ENCODE measurements at regions not wholly inside any gene's neighbourhood (a gene's known extent, or its start where the extent isn't known, plus 50 kb on each side); places are given as distances from the start of the nearest gene placed in this dataset.

DNA sequence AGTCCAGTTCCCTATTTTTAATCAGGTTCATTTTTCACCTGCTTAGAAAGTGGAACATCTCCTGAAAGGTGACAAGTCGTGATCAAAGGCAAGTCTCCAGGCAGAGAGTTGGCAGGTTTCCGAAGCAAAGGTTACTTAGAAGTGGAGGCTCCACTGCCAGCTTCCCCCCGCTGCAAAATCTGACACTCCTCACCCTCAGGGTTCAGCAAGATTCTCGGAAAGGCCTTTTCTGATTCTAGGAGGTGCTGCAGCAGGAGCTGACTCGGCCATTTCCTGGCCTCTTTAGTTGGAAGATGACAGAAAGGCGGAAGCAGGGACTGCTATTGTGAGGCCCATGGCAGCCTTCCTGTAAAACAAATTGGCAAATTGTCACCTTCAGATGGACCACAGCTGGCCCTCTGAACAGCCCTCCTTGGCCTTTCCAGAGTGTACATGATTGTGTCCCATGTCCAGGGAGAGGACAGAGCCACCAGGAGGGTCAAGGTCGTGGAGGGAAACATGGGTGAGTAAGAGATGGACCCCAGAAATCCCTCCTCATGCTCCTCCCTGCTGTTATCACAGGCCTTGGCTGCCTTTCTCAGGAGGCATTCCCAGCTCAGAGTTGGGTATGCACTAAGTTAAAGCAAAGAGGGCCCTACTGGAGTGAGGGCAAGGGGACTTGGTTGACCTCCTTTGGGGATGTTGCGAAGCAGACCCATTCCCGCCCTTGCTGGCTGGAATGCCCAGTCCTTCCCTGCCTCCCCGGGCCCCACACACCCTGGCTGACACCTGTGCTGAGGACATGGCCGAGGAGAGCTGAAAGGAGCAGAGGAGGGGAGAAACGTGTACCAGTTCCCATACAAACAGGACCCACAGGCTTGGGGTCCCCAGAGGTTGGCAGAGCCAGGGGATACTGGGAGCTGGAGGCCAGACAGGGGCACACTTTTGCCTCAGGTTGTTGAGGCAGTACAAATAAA, 115.5 kb upstream of the IRF2BP2 start (continued):
- TF ChIP-seq, protein P1, sequence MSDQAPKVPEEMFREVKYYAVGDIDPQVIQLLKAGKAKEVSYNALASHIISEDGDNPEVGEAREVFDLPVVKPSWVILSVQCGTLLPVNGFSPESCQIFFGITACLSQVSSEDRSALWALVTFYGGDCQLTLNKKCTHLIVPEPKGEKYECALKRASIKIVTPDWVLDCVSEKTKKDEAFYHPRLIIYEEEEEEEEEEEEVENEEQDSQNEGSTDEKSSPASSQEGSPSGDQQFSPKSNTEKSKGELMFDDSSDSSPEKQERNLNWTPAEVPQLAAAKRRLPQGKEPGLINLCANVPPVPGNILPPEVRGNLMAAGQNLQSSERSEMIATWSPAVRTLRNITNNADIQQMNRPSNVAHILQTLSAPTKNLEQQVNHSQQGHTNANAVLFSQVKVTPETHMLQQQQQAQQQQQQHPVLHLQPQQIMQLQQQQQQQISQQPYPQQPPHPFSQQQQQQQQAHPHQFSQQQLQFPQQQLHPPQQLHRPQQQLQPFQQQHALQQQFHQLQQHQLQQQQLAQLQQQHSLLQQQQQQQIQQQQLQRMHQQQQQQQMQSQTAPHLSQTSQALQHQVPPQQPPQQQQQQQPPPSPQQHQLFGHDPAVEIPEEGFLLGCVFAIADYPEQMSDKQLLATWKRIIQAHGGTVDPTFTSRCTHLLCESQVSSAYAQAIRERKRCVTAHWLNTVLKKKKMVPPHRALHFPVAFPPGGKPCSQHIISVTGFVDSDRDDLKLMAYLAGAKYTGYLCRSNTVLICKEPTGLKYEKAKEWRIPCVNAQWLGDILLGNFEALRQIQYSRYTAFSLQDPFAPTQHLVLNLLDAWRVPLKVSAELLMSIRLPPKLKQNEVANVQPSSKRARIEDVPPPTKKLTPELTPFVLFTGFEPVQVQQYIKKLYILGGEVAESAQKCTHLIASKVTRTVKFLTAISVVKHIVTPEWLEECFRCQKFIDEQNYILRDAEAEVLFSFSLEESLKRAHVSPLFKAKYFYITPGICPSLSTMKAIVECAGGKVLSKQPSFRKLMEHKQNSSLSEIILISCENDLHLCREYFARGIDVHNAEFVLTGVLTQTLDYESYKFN (CRISPR knock-in tag; conservative IDR thresholded peaks at IDR 0.05), result 0 out of 2 replicates have a peak, but pooled peaks have one; percentile 17
- TF ChIP-seq, protein P2, sequence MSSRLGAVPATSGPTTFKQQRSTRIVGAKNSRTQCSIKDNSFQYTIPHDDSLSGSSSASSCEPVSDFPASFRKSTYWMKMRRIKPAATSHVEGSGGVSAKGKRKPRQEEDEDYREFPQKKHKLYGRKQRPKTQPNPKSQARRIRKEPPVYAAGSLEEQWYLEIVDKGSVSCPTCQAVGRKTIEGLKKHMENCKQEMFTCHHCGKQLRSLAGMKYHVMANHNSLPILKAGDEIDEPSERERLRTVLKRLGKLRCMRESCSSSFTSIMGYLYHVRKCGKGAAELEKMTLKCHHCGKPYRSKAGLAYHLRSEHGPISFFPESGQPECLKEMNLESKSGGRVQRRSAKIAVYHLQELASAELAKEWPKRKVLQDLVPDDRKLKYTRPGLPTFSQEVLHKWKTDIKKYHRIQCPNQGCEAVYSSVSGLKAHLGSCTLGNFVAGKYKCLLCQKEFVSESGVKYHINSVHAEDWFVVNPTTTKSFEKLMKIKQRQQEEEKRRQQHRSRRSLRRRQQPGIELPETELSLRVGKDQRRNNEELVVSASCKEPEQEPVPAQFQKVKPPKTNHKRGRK (CRISPR knock-in tag; IDR thresholded peaks at IDR 0.05), result no peak
- peak; percentile 62 for TF ChIP-seq ZNF263 (CRISPR knock-in tag; IDR thresholded peaks at IDR 0.05)
- TF ChIP-seq ISL2 (CRISPR knock-in tag; IDR thresholded peaks at IDR 0.05), result peak; percentile 30; the same call in 1 of the 2 replicates
- TF ChIP-seq ZNF546 (CRISPR knock-in tag; conservative IDR thresholded peaks at IDR 0.05), result 0 out of 2 replicates have a peak, but pooled peaks have one; percentile 19
- no peak for TF ChIP-seq TAF1 (CRISPR knock-in tag; IDR thresholded peaks at IDR 0.05)
- TF ChIP-seq, protein P3, sequence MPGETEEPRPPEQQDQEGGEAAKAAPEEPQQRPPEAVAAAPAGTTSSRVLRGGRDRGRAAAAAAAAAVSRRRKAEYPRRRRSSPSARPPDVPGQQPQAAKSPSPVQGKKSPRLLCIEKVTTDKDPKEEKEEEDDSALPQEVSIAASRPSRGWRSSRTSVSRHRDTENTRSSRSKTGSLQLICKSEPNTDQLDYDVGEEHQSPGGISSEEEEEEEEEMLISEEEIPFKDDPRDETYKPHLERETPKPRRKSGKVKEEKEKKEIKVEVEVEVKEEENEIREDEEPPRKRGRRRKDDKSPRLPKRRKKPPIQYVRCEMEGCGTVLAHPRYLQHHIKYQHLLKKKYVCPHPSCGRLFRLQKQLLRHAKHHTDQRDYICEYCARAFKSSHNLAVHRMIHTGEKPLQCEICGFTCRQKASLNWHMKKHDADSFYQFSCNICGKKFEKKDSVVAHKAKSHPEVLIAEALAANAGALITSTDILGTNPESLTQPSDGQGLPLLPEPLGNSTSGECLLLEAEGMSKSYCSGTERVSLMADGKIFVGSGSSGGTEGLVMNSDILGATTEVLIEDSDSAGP (CRISPR knock-in tag; IDR thresholded peaks at IDR 0.05; ENCODE audit: borderline replicate concordance), result no peak
- no peak for TF ChIP-seq IKZF4 (CRISPR knock-in tag; IDR thresholded peaks at IDR 0.05; ENCODE audit: borderline replicate concordance, low read depth, not compliant biosample characterization)
- TF ChIP-seq RAD21 (CRISPR knock-in tag; IDR thresholded peaks at IDR 0.05), result no peak
- no peak for TF ChIP-seq ZNF205 (CRISPR knock-in tag; IDR thresholded peaks at IDR 0.05)
- TF ChIP-seq NCOA1 (CRISPR knock-in tag; IDR thresholded peaks at IDR 0.05), result 0 out of 2 replicates have a peak, but pooled peaks have one; percentile 31
- TF ChIP-seq, protein P4, sequence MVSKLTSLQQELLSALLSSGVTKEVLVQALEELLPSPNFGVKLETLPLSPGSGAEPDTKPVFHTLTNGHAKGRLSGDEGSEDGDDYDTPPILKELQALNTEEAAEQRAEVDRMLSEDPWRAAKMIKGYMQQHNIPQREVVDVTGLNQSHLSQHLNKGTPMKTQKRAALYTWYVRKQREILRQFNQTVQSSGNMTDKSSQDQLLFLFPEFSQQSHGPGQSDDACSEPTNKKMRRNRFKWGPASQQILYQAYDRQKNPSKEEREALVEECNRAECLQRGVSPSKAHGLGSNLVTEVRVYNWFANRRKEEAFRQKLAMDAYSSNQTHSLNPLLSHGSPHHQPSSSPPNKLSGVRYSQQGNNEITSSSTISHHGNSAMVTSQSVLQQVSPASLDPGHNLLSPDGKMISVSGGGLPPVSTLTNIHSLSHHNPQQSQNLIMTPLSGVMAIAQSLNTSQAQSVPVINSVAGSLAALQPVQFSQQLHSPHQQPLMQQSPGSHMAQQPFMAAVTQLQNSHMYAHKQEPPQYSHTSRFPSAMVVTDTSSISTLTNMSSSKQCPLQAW (CRISPR knock-in tag; IDR thresholded peaks at IDR 0.05), result no peak
- 0 out of 2 replicates have a peak, but pooled peaks have one; percentile 15 for TF ChIP-seq ARNTL (CRISPR knock-in tag; IDR thresholded peaks at IDR 0.05)
- no peak for TF ChIP-seq ZNF329 (CRISPR knock-in tag; IDR thresholded peaks at IDR 0.05; ENCODE audit: low read depth)
- no peak for TF ChIP-seq NFKB2 (CRISPR knock-in tag; IDR thresholded peaks at IDR 0.05; ENCODE audit: borderline replicate concordance)
- TF ChIP-seq, protein P5, sequence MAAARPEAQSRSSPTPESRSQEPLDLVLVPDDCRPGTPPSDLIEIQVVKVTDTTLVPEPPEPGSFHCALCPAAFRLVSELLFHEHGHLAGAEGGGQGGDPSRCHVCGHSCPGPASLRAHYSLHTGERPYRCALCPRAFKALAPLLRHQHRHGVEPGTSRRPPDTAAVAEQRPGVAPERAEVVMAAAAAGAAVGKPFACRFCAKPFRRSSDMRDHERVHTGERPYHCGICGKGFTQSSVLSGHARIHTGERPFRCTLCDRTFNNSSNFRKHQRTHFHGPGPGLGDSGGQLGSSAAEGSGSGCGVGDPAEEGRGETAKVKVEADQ (CRISPR knock-in tag; IDR thresholded peaks at IDR 0.05; ENCODE audit: borderline replicate concordance), result 0 out of 2 replicates have a peak, but pooled peaks have one; percentile 34
- no peak for TF ChIP-seq ZNF34 (CRISPR knock-in tag; IDR thresholded peaks at IDR 0.05; ENCODE audit: borderline replicate concordance)
- TF ChIP-seq TGIF2 (CRISPR knock-in tag; IDR thresholded peaks at IDR 0.05), result no peak
- TF ChIP-seq CHD4 (IDR thresholded peaks at IDR 0.05; ENCODE audit: borderline replicate concordance, low read length), result no peak
